Endothelial cell of umbilical vein (primary cell): ENCODE measurements at regions not wholly inside any gene's neighbourhood (a gene's known extent, or its start where the extent isn't known, plus 50 kb on each side); places are given as distances from the start of the nearest gene placed in this dataset.

Experiments used
- CTCF ChIP-seq, 2 donors: IDR thresholded peaks; 1 replicate in 1 of 2; 2 replicates in 1 of 2; pipeline ENCODE4 v1.5.1; 2011; ENCODE audit warnings: low read length in 2 of 2, mild to moderate bottlenecking in 2 of 2, moderate library complexity in 2 of 2, control low read depth in 1 of 2, inconsistent platforms in 1 of 2, low read depth in 1 of 2; ENCODE audit not compliant: insufficient read depth in 1 of 2; ENCODE audit errors: extremely low read depth in 1 of 2
- EZH2 ChIP-seq: IDR thresholded peaks from 2 replicates; pipeline ENCODE4 v1.6.1; 2012; ENCODE audit warnings: borderline replicate concordance, low read depth, mild to moderate bottlenecking, moderate library complexity, low read length, inconsistent platforms; ENCODE audit not compliant: severe bottlenecking
- POLR2A ChIP-seq: IDR thresholded peaks from 2 replicates; pipeline ENCODE4 v1.6.1; 2012; ENCODE audit warnings: low read depth, mild to moderate bottlenecking, control low read depth, low read length
- POLR2AphosphoS5 ChIP-seq: IDR thresholded peaks from 2 replicates; pipeline ENCODE4 v1.6.1; 2012; ENCODE audit warnings: low read depth, mild to moderate bottlenecking, control low read depth, low read length, moderate library complexity; ENCODE audit not compliant: insufficient read depth

GRCh38 chr18:64402636-64403035 lies 253.7 kb upstream of the LINC00305 start:
- TF ChIP-seq CTCF (IDR thresholded peaks at IDR 0.05; ENCODE audit: extremely low read depth in 1 of 2, insufficient read depth in 1 of 2, low read depth in 1 of 2, low read length in 2 of 2) (no peak), EZH2 (no peak), POLR2A (no peak), POLR2AphosphoS5 (no peak)
